Activated naive CD8-positive, alpha-beta T cell treated with anti-CD3 and anti-CD28 coated beads, Interleukin-2, amount 50 U/mL, for 24 hours (primary cell): ENCODE measurements at regions not wholly inside any gene's neighbourhood (a gene's known extent, or its start where the extent isn't known, plus 50 kb on each side); places are given as distances from the start of the nearest gene placed in this dataset.

Experiments
- ATAC-seq: fragments of 150-1000 bp; cut with Tn5 transposase; one replicate; pipeline ENCODE4 v1.10.0; 2021
- DNase-seq: peaks from one replicate; pipeline ENCODE4 v3.0.0; 2021
- H3K27ac Mint-ChIP-seq: one replicate; pipeline ENCODE4 v1.8.0; 2021; ENCODE audit warnings: mild to moderate bottlenecking, mixed read lengths
- H3K27me3 Mint-ChIP-seq: one replicate; pipeline ENCODE4 v1.8.0; 2021; ENCODE audit warnings: mixed read lengths
- H3K36me3 Mint-ChIP-seq: one replicate; pipeline ENCODE4 v1.8.0; 2021; ENCODE audit warnings: low read depth, mixed read lengths
- H3K4me1 Mint-ChIP-seq: one replicate; pipeline ENCODE4 v1.8.0; 2021; ENCODE audit warnings: mixed read lengths
- H3K4me3 Mint-ChIP-seq: one replicate; pipeline ENCODE4 v1.8.0; 2021; ENCODE audit warnings: mild to moderate bottlenecking, moderate library complexity, mixed read lengths
- H3K9me3 Mint-ChIP-seq: one replicate; pipeline ENCODE4 v1.8.0; 2021; ENCODE audit warnings: mixed read lengths

DNA sequence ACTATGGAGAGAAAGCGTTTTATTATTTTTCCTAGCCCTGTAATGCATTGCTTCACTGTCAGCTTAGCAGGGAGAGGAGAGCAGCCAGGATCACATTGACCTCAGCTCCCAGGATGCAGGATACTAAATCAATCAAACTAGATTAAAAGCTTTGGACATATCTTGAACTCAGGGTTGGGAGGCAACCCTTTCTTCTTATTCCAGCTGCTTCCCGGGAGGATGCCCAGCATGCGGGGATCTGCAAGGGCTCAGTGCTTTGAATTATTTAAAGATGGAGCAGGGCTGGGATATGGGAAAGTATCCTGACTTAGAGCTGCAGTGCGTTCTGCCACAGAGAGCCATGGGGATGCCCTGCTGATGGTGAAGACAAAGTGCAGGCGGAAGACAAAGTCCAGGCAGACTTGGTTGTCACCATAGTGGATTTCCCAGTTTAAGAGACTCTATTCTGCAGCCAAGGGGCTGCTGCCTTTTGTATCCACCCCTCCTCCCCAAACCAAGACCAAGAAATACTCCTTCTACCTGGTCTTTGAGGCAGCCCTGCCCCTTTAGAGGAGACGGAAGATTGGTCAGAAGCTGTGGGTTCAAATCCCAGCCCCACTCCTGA, 1035.0 kb downstream of the TBC1D22A start:
- DNase-seq, result no peak
- Mint-ChIP-seq H3K36me3 (no peaks in the 10 kb centered on the region), H3K27me3 (peaks cover 13% of the 10 kb centered on the region), H3K9me3 (no peaks in the 10 kb centered on the region), H3K4me3 (no peak overlapping the region), H3K27ac (no peak overlapping the region), H3K4me1 (no peaks in the 10 kb centered on the region)
- ATAC-seq, result no peak

DNA sequence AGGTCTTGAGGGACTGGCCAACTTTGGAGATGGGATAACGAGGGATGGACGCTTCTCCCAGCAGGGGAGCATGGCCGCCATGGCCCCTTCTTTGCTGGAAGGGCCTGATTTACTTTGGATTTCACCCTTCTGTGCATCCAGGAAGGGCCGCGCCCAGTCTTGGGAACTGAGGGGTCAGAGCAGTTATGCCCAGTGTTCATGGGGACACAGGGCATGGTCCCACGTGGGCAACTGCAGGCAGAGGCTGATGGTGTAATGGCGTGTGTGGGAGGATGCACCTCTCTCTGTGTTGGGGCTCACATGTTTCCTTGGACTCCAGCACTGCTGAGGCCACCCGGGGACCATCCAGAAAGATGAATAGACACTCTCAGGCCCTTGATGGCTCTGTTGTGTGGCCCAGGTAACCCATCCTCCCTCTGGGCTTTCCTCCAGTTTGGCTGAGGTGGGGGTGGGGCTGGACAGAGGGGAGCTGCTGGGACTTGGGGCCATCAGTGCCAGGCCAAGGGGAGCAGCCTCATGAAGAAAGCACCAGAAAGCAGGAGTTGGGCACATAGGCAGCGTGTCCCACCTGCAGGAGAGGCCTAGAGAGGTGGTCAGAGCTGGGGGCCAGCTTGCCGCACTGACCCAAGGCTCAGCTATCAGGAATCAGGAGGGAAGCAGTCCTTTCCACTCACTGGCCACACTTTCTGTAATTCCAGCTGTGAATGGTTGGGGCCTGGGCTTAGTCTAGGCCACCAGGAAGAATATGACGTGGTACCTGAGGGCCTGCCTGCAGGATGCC, 1033.9 kb downstream of the TBC1D22A start:
- Mint-ChIP-seq H3K4me3 (no peak overlapping the region), H3K27me3 (peaks cover 13% of the 10 kb centered on the region), H3K27ac (no peak overlapping the region), H3K4me1 (no peaks in the 10 kb centered on the region), H3K36me3 (no peaks in the 10 kb centered on the region), H3K9me3 (no peaks in the 10 kb centered on the region)
- ATAC-seq, result no peak
- no peak for DNase-seq

GRCh38 chr22:47795477-47796127, 1033.2 kb downstream of the TBC1D22A start:
- Mint-ChIP-seq H3K4me3 (no peak overlapping the region), H3K4me1 (no peaks in the 10 kb centered on the region), H3K27me3 (peaks cover 6% of the 10 kb centered on the region), H3K27ac (no peak overlapping the region), H3K9me3 (no peaks in the 10 kb centered on the region), H3K36me3 (no peaks in the 10 kb centered on the region)
- ATAC-seq (no peak), DNase-seq (no peak)

GRCh38 chr22:47794851-47795250, 1032.4 kb downstream of the TBC1D22A start:
- no peaks in the 10 kb centered on the region for H3K4me1 Mint-ChIP-seq
- no peak overlapping the region for H3K27ac Mint-ChIP-seq
- ATAC-seq (no peak), DNase-seq (no peak)
- H3K4me3 Mint-ChIP-seq, result no peak overlapping the region
- no peaks in the 10 kb centered on the region for H3K9me3 Mint-ChIP-seq
- no peaks in the 10 kb centered on the region for H3K36me3 Mint-ChIP-seq
- peaks cover 5% of the 10 kb centered on the region for H3K27me3 Mint-ChIP-seq

- no peak overlapping the region for H3K27ac Mint-ChIP-seq
- H3K36me3 Mint-ChIP-seq, result no peaks in the 10 kb centered on the region
- H3K4me3 Mint-ChIP-seq, result no peak overlapping the region
- no peak for DNase-seq
- H3K27me3 Mint-ChIP-seq, result peaks cover 6% of the 10 kb centered on the region
- H3K4me1 Mint-ChIP-seq, result no peaks in the 10 kb centered on the region
- ATAC-seq, result no peak
- no peaks in the 10 kb centered on the region for H3K9me3 Mint-ChIP-seq
Observed at GRCh38 chr22:47793304-47794101, 1031.1 kb downstream of the TBC1D22A start.

DNA sequence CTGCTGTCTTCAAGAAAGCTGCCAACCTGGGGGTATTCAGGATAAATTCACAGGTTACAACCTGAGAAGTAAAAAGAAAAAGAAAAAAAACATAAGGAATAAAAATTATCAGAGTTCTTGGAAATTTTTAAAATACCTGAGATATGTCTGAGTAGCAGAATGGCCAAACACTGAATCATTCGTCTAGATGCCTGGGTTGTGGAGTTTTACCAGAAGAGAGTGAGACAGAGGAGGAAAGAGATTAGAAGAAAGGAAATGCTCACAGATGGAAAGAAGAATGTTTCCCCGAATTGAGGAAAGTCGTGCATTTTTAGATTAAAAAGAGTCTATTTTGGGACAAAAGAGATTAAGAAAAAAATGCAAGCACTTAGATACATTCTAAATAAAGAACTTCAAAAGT, 1026.7 kb downstream of the TBC1D22A start:
- DNase-seq, result no peak
- Mint-ChIP-seq H3K4me3 (no peak overlapping the region), H3K9me3 (peaks cover 7% of the 10 kb centered on the region), H3K27me3 (peaks cover 8% of the 10 kb centered on the region), H3K4me1 (no peaks in the 10 kb centered on the region), H3K36me3 (peaks cover 2% of the 10 kb centered on the region), H3K27ac (no peak overlapping the region)
- ATAC-seq, result no peak

- H3K27ac Mint-ChIP-seq, result no peak overlapping the region
- peaks cover 2% of the 10 kb centered on the region for H3K36me3 Mint-ChIP-seq
- ATAC-seq (no peak), DNase-seq (no peak)
- peaks cover 8% of the 10 kb centered on the region for H3K27me3 Mint-ChIP-seq
- H3K4me3 Mint-ChIP-seq, result no peak overlapping the region
- H3K4me1 Mint-ChIP-seq, result no peaks in the 10 kb centered on the region
- peaks cover 7% of the 10 kb centered on the region for H3K9me3 Mint-ChIP-seq
Observed at GRCh38 chr22:47788461-47788860, 1026.0 kb downstream of the TBC1D22A start.

GRCh38 chr22:47787501-47788227, 1025.2 kb downstream of the TBC1D22A start:
- peaks cover 7% of the 10 kb centered on the region for H3K9me3 Mint-ChIP-seq
- H3K36me3 Mint-ChIP-seq, result peaks cover 2% of the 10 kb centered on the region
- no peak for DNase-seq
- ATAC-seq, result no peak
- no peak overlapping the region for H3K4me3 Mint-ChIP-seq
- H3K4me1 Mint-ChIP-seq, result no peaks in the 10 kb centered on the region
- H3K27me3 Mint-ChIP-seq, result peaks cover 8% of the 10 kb centered on the region
- no peak overlapping the region for H3K27ac Mint-ChIP-seq

DNA sequence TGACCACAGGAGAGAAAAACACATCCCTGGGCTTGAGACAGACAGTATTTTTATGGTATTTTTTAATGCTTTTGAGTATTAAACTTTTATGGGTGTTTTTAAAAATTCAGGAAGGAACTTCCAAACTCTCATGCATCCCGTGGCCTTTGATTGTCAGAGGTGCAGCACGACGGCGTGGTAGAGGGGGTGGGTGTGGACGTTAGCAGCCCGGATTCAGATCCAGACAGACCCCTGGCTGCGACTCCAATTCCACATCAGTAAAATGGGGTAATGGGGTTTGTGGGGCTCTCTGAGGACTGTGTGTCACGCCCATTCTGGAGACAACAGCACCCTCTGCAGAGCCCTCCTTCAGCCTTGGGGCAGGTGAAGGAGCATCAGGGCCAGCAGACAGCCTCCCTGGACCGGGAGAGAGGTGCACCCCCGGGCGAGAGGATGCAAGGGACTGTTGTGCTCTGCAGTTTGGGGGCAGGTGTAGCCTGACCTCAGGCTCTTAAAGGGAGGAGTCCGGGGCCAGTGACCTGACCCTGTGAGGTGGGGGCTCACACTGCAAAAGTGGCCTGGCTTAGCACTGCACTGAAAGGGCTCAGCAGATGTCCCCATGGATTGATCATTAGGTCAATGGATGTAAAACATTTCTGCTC, 1024.3 kb downstream of the TBC1D22A start:
- Mint-ChIP-seq H3K36me3 (peaks cover 2% of the 10 kb centered on the region), H3K27me3 (peaks cover 11% of the 10 kb centered on the region), H3K4me3 (no peak overlapping the region), H3K9me3 (peaks cover 7% of the 10 kb centered on the region), H3K27ac (no peak overlapping the region), H3K4me1 (no peaks in the 10 kb centered on the region)
- ATAC-seq (no peak), DNase-seq (no peak)

- H3K27ac Mint-ChIP-seq, result no peak overlapping the region
- ATAC-seq (no peak), DNase-seq (no peak)
- peaks cover 7% of the 10 kb centered on the region for H3K9me3 Mint-ChIP-seq
- H3K4me1 Mint-ChIP-seq, result no peaks in the 10 kb centered on the region
- H3K27me3 Mint-ChIP-seq, result peaks cover 11% of the 10 kb centered on the region
- peaks cover 2% of the 10 kb centered on the region for H3K36me3 Mint-ChIP-seq
- H3K4me3 Mint-ChIP-seq, result no peak overlapping the region
Observed at GRCh38 chr22:47784991-47785390, 1022.5 kb downstream of the TBC1D22A start.

DNA sequence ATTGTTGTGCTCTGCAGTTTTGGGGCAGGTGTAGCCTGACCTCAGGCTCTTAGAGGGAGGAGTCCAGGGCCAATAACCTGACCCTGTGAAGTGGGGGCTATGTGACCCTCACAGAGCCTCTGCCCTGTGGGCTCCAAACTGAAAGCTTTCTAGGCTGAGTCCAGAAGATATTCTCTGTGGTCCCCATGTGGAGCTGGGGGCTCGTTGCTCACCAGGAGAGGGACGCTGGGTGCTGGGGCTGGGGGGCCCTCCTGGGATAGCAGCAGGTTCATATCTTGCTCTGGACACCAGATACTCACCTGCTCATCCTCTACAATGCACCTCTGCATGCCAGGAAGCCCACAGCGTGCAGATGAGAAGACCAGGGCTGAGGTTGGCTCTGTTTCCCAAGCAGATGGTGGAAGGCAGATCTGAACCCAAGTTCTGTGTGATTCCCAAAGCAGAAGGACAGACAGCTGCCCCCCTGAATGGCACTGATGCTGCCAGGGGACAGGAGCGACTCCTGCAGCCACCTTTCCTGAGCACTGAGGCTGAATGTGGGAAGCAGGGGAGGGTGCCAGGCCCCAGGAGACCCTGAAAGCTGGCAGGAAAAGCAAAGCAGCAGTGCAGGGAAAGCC, 1022.0 kb downstream of the TBC1D22A start:
- Mint-ChIP-seq H3K4me1 (no peaks in the 10 kb centered on the region), H3K27ac (no peak overlapping the region), H3K4me3 (no peak overlapping the region), H3K9me3 (peaks cover 7% of the 10 kb centered on the region), H3K36me3 (peaks cover 2% of the 10 kb centered on the region), H3K27me3 (peaks cover 11% of the 10 kb centered on the region)
- ATAC-seq (no peak), DNase-seq (no peak)

DNA sequence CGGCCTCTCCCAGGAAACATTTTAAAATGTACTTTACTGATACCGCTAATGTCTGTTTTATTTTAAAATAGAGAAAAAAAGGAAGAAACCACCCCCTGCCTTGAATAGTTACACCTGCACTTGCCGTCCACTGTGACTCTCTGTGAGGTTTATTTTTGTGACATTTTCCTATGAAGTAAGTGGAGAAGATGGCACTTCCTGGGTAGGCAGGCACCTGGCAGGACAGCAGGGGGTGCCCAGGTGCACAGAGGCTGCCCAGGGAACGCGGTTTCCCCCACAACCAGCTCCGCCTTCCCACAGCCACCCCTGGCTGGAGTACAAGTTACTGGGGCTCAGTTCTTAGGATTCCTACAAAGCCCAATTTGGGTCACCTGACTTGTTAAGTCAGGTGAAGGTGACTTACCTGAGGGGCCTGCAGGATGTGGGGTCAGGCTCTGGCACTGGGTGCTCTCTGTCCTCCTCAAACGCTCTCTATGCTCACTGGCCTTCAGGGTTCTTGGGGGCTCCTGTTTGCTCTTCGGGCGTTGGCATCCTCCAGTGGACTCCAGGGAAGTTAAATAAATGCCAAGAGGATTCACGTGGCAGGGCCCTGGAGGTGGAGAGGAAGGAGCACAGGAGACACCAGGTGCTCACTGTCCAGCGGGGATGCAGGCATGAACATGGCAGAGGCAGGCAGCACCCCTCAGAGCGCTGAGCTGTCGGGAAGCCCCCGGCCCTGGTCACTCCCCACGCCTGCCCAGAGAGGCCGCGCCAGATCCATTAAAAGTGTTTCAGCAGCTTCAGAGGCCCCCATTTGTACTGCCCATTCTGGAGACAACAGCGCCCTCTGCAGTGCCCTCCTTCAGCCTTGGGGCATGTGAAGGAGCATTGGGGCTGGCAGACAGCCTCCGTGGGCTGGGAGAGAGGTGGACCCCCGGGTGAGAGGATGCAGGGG, 1021.2 kb downstream of the TBC1D22A start:
- Mint-ChIP-seq H3K9me3 (peaks cover 7% of the 10 kb centered on the region), H3K36me3 (peaks cover 2% of the 10 kb centered on the region), H3K4me3 (no peak overlapping the region), H3K27me3 (peaks cover 7% of the 10 kb centered on the region), H3K4me1 (no peaks in the 10 kb centered on the region), H3K27ac (no peak overlapping the region)
- ATAC-seq (no peak), DNase-seq (no peak)
